Endodermal cell (in vitro differentiated cells): ENCODE measurements at regions not wholly inside any gene's neighbourhood (a gene's known extent, or its start where the extent isn't known, plus 50 kb on each side); places are given as distances from the start of the nearest gene placed in this dataset.

ENCODE experiments used
- DNase-seq: peaks from one replicate; pipeline ENCODE4 v3.0.0-alpha.2; 2017
- H3K27ac ChIP-seq: 2 replicates; pipeline ENCODE4 v1.5.1; 2013; ENCODE audit warnings: mild to moderate bottlenecking, low read depth, low read length, moderate library complexity
- H3K27me3 ChIP-seq: 2 replicates; pipeline ENCODE4 v1.6.1; 2013; ENCODE audit warnings: mild to moderate bottlenecking, low read length, moderate library complexity; ENCODE audit not compliant: insufficient read depth, control insufficient read depth, poor library complexity, severe bottlenecking
- H3K36me3 ChIP-seq: 2 replicates; pipeline ENCODE4 v1.7.0; 2013; ENCODE audit warnings: mild to moderate bottlenecking, low read length, moderate library complexity; ENCODE audit not compliant: control insufficient read depth, insufficient read depth
- H3K4me1 ChIP-seq: one replicate; pipeline ENCODE4 v1.7.0; 2013; ENCODE audit warnings: low read length; ENCODE audit not compliant: control insufficient read depth, insufficient read depth
- H3K4me3 ChIP-seq: 2 replicates; pipeline ENCODE4 v1.5.1; 2013; ENCODE audit warnings: mild to moderate bottlenecking, low read length, moderate library complexity
- H3K9ac ChIP-seq: 2 replicates; pipeline ENCODE4 v1.6.1; 2013; ENCODE audit warnings: mild to moderate bottlenecking, low read length, moderate library complexity; ENCODE audit not compliant: poor library complexity, severe bottlenecking; ENCODE audit errors: extremely low read depth
- H3K9me3 ChIP-seq: 2 replicates; pipeline ENCODE4 v1.6.1; 2013; ENCODE audit warnings: mild to moderate bottlenecking, low read length, moderate library complexity; ENCODE audit not compliant: control insufficient read depth
- H3K27ac Mint-ChIP-seq: 2 replicates; pipeline ENCODE4 v1.8.0; 2020; ENCODE audit warnings: mixed read lengths
- H3K27me3 Mint-ChIP-seq: 2 replicates; pipeline ENCODE4 v1.8.0; 2021; ENCODE audit warnings: mild to moderate bottlenecking, mixed read lengths; ENCODE audit not compliant: insufficient read depth
- H3K36me3 Mint-ChIP-seq: 2 replicates; pipeline ENCODE4 v1.8.0; 2020; ENCODE audit warnings: low read depth, mixed read lengths
- H3K4me1 Mint-ChIP-seq: 2 replicates; pipeline ENCODE4 v1.8.0; 2020; ENCODE audit warnings: mixed read lengths
- H3K4me3 Mint-ChIP-seq: 2 replicates; pipeline ENCODE4 v1.8.0; 2020; ENCODE audit warnings: mild to moderate bottlenecking, moderate library complexity, mixed read lengths
- H3K9me3 Mint-ChIP-seq: 2 replicates; pipeline ENCODE4 v1.8.0; 2020; ENCODE audit warnings: mild to moderate bottlenecking, mixed read lengths
- WGBS, 2 experiments: methylation state at CpG; one replicate each; pipeline versions ENCODE4 v1.1.5 to v1.1.7; 2013; ENCODE audit warnings: missing lambda C conversion rate in 2 of 2, mixed read lengths in 1 of 2; ENCODE audit not compliant: insufficient coverage in 1 of 2, insufficient read length in 1 of 2; 5-methylcytosine and 5-hydroxymethylcytosine counted together
- TF ChIP-seq, protein P1 (sequence below): fragments of 200-600 bp; sonication (generic); conservative IDR thresholded peaks from 2 replicates; pipeline ENCODE4 v1.5.0; 2021; ENCODE audit warnings: antibody characterized with exemption, mild to moderate bottlenecking

- no peaks in the 10 kb centered on the region for H3K4me1 Mint-ChIP-seq
- no peaks in the 10 kb centered on the region for H3K9me3 ChIP-seq
- H3K9me3 Mint-ChIP-seq = no peaks in the 10 kb centered on the region
- no peak overlapping the region for H3K27ac ChIP-seq
- no peaks in the 10 kb centered on the region for H3K27me3 ChIP-seq
- no peak for DNase-seq
- no peaks in the 10 kb centered on the region for H3K36me3 Mint-ChIP-seq
- no peak overlapping the region for H3K4me3 ChIP-seq
- no peak overlapping the region for H3K4me3 Mint-ChIP-seq
- TF ChIP-seq, protein P1, sequence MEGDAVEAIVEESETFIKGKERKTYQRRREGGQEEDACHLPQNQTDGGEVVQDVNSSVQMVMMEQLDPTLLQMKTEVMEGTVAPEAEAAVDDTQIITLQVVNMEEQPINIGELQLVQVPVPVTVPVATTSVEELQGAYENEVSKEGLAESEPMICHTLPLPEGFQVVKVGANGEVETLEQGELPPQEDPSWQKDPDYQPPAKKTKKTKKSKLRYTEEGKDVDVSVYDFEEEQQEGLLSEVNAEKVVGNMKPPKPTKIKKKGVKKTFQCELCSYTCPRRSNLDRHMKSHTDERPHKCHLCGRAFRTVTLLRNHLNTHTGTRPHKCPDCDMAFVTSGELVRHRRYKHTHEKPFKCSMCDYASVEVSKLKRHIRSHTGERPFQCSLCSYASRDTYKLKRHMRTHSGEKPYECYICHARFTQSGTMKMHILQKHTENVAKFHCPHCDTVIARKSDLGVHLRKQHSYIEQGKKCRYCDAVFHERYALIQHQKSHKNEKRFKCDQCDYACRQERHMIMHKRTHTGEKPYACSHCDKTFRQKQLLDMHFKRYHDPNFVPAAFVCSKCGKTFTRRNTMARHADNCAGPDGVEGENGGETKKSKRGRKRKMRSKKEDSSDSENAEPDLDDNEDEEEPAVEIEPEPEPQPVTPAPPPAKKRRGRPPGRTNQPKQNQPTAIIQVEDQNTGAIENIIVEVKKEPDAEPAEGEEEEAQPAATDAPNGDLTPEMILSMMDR = no peak
- no peaks in the 10 kb centered on the region for H3K27me3 Mint-ChIP-seq
- no peaks in the 10 kb centered on the region for H3K36me3 ChIP-seq
- H3K4me1 ChIP-seq = no peaks in the 10 kb centered on the region
- no peak overlapping the region for H3K27ac Mint-ChIP-seq
- 25 to 43% methylated on average over 1 to 2 of the region's 2 CpGs for WGBS, 2 experiments
- no peak overlapping the region for H3K9ac ChIP-seq
Measured at GRCh38 chr12:126419131-126419530, 1353.9 kb downstream of the AACS start.

DNA sequence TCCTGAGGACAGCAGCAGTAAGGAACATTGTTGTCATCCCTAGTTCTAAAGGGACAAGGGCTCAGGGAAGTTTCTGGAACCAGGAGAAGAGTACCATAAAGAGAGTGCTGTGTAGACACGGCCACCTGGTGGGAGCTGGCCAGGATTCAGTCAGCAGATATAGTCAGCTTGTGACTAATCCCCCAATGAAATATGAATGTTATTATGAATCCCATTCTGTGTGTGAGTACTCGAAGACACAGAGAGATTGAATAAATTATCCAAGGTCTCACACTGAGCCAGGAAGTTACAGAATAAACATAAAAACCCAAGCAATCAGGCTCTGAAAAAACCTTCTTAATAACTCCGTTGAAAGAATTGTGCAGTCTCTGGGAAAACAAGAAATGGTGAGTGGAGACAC lies 1359.5 kb downstream of the AACS start:
- Mint-ChIP-seq H3K27me3 (no peaks in the 10 kb centered on the region), H3K9me3 (peaks cover 1% of the 10 kb centered on the region), H3K36me3 (no peaks in the 10 kb centered on the region), H3K4me3 (no peak overlapping the region), H3K27ac (peak overlapping the region; percentile 16), H3K4me1 (peaks cover 2% of the 10 kb centered on the region)
- Histone ChIP-seq H3K27ac (no peak overlapping the region), H3K9ac (no peak overlapping the region), H3K9me3 (no peaks in the 10 kb centered on the region), H3K36me3 (no peaks in the 10 kb centered on the region), H3K4me3 (no peak overlapping the region), H3K27me3 (no peaks in the 10 kb centered on the region), H3K4me1 (no peaks in the 10 kb centered on the region)
- TF ChIP-seq, protein P1 = no peak
- no peak for DNase-seq
- WGBS, 2 experiments = 97 to 100% methylated on average over 1 to 3 of the region's 3 CpGs

DNA sequence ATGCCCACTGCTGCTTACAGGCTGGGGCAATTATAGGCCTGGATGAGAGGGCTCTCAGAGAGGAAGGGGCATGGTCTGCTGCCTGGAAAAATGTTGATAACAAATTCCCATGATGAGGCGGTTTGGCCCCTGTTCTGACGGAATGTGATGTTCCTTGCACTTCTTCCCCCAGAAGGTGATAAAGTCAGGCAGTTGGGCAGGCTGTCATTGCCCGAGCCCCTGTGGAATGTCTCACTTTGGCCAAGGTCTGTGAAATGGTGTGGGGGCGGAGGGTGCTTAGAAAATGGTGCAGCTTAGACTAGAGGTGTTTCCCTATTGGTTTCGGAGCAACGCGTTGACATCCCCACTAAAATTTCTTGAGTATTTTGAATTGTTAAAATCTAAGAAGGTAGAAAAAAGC lies 1360.0 kb downstream of the AACS start:
- H3K27ac ChIP-seq = no peak overlapping the region
- H3K9ac ChIP-seq = no peak overlapping the region
- Mint-ChIP-seq H3K36me3 (no peaks in the 10 kb centered on the region), H3K27ac (no peak overlapping the region), H3K4me3 (no peak overlapping the region), H3K9me3 (peaks cover 1% of the 10 kb centered on the region), H3K27me3 (no peaks in the 10 kb centered on the region), H3K4me1 (peaks cover 2% of the 10 kb centered on the region)
- H3K36me3 ChIP-seq = no peaks in the 10 kb centered on the region
- H3K4me3 ChIP-seq = no peak overlapping the region
- no peaks in the 10 kb centered on the region for H3K9me3 ChIP-seq
- DNase-seq = peak; percentile 83
- 89 to 100% methylated on average over 2 to 7 of the region's 7 CpGs for WGBS, 2 experiments
- no peaks in the 10 kb centered on the region for H3K27me3 ChIP-seq
- TF ChIP-seq, protein P1 = no peak
- no peaks in the 10 kb centered on the region for H3K4me1 ChIP-seq
